Muscle layer of colon (tissue), 2 donors: ENCODE measurements at regions not wholly inside any gene's neighbourhood (a gene's known extent, or its start where the extent isn't known, plus 50 kb on each side); places are given as distances from the start of the nearest gene placed in this dataset.
"Not testable (repeated sequence)": the region's sequence is repeated elsewhere in the genome, so short reads cannot be mapped to it uniquely, and the experiment has no call there.

Experiments used
- H3K27ac ChIP-seq: one replicate; pipeline ENCODE4 v1.7.0; 2013; ENCODE audit warnings: low read depth, mild to moderate bottlenecking, low read length, moderate library complexity
- H3K27me3 ChIP-seq, 2 donors: one replicate each; pipeline ENCODE4 v1.7.0; 2013; ENCODE audit warnings: low read length in 2 of 2, mild to moderate bottlenecking in 2 of 2; ENCODE audit not compliant: insufficient read depth in 2 of 2, control insufficient read depth in 1 of 2
- H3K36me3 ChIP-seq: one replicate; pipeline ENCODE4 v1.7.0; 2013; ENCODE audit warnings: mild to moderate bottlenecking, low read length; ENCODE audit not compliant: insufficient read depth
- H3K4me1 ChIP-seq: one replicate; pipeline ENCODE4 v1.7.0; 2013; ENCODE audit warnings: mild to moderate bottlenecking, low read length; ENCODE audit not compliant: insufficient read depth
- H3K4me3 ChIP-seq, 2 donors: one replicate each; pipeline ENCODE4 v1.7.0; 2013; ENCODE audit warnings: low read length in 2 of 2, low read depth in 1 of 2, mild to moderate bottlenecking in 1 of 2, moderate library complexity in 1 of 2
- H3K9ac ChIP-seq: one replicate; pipeline ENCODE4 v1.7.0; 2013; ENCODE audit warnings: low read length
- H3K9me3 ChIP-seq: one replicate; pipeline ENCODE4 v1.7.0; 2013; ENCODE audit warnings: mild to moderate bottlenecking, low read length
- donor health status: abdominal sarcoma.
- donor health status: Adenocarcinoma of cecum.

DNA sequence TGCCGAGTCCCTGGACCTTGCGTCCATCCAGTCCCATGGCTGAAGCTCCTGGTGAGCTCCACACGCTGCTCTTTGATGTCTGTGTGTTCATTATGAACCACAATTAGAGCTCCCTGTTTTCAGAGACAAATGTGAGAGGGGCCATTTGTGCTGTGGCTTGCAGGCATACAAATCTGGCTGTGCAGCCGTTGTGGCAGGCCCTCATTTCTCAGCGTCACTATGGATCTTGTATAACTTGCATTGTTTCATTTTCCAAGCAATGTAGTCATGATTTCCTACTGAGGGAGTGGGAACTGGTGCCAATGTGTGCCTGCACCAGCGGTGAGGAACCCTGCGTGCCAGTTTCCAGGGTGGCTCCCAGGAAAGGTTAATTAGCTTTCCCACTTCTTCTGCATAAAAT, 542.6 kb downstream of the TMEM114 start:
- no peak overlapping the region for H3K4me3 ChIP-seq
- H3K27ac ChIP-seq, result no peak overlapping the region
- no peaks in the 10 kb centered on the region for H3K4me1 ChIP-seq
- no peaks in the 10 kb centered on the region for H3K36me3 ChIP-seq
- H3K27me3 ChIP-seq, result no peaks in the 10 kb centered on the region
- no peaks in the 10 kb centered on the region for H3K9me3 ChIP-seq
- no peak overlapping the region for H3K9ac ChIP-seq

DNA sequence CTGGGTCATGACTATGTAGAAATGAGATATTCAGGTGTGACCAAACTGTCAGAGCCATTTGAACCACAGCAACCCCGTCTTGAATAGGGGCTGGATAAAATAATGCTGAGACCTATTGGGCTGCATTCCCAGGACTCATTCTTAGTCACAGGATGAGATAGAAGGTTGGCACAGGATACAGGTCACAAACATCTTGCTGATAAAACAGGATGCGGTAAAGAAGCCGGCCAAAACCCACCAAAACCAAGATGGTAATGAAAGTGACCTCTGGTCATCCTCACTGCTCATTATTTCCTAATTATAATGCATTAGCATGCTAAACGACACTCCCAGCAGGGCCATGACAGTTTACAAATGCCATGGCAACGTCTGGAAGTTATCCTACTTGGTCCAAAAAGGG, 545.5 kb downstream of the TMEM114 start:
- Histone ChIP-seq H3K9ac (no peak overlapping the region), H3K36me3 (no peaks in the 10 kb centered on the region), H3K27me3 (no peaks in the 10 kb centered on the region), H3K4me3 (no peak overlapping the region), H3K27ac (no peak overlapping the region), H3K9me3 (no peaks in the 10 kb centered on the region), H3K4me1 (no peaks in the 10 kb centered on the region)

DNA sequence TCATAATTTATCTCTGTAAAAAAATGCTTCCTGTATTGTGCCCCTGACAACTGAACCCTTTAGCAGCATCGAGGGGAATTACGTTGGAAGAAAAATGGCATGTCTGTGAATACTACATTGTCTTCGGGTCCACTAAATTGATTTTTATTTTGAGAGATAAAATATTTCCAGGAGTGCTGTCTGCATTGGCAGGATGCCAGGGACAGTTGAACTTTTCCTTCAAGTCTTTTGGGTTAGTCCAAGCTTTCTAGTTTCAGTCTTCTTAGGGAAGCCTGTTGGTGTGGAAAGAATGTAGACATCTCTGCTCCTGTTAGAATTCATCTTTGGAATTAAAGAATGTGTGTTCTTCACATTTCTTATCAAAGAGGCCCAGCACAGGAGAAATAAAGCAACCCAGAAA, 557.9 kb downstream of the TMEM114 start:
- Histone ChIP-seq H3K27me3 (no peaks in the 10 kb centered on the region), H3K36me3 (no peaks in the 10 kb centered on the region), H3K9me3 (no peaks in the 10 kb centered on the region), H3K9ac (no peak overlapping the region), H3K4me1 (no peaks in the 10 kb centered on the region), H3K27ac (no peak overlapping the region), H3K4me3 (no peak overlapping the region)

DNA sequence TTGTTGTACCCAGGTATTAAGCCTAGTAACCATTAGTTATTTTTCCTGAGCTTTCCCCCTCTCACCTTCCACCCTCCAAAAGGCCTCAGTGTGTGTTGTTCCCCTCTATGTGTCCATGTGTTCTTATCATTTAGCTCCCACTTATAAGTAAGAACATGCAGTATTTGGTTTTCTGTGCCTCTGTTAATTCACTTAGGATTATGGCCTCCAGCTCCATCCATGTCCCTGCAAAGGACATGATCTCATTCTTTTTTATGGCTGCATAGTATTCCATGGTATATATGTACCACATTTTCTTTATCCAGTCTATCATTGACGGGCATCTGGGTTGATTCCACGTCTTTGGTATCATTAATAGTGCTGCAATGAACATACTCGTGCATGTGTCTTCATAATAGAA, 560.3 kb downstream of the TMEM114 start:
- H3K36me3 ChIP-seq, result not testable (repeated sequence)

DNA sequence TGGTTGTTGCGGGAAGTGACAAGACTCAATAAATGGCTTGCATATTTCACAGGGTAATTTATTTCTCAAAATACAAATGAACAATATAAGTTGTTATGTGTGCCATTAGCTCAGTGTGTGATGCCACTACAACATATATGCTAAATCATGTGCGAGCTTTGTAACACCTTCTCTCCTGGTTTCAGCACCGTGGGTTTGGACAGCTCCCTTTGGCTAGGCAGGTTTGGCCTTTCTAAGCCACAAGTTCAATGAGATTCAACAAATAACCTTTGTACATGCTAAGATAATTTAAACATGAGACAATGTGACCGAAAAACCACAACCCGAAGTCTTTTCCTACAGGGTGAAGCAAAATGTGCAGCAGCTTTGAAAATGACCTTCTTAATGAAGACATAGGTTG, 563.9 kb downstream of the TMEM114 start:
- Histone ChIP-seq H3K27ac (no peak overlapping the region), H3K27me3 (no peaks in the 10 kb centered on the region), H3K9me3 (no peaks in the 10 kb centered on the region), H3K4me3 (no peak overlapping the region), H3K36me3 (no peaks in the 10 kb centered on the region), H3K9ac (no peak overlapping the region), H3K4me1 (no peaks in the 10 kb centered on the region)

More for the DNA sequence above, 560.3 kb downstream of the TMEM114 start:
- not testable (repeated sequence) for H3K9ac ChIP-seq, H3K27ac ChIP-seq, H3K4me1 ChIP-seq, H3K4me3 ChIP-seq, H3K9me3 ChIP-seq, H3K27me3 ChIP-seq

DNA sequence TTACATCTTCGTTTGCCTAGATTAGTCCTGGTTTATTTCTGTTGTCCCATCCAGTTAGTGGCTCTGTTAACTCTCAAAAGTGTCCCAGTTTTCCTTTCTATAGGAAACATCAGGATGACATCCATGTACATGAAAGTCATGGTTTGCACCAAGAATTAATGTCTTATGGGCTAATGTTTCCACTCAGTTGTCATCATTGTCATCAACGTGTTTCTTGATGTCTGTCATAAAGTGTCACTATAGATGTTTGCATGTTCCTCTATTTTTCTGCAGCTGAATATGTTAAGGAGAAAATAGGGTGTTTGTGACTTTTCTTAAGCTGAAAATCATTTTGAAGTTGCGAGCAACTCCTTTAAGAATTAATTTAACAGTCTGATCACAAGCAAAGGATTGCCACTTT, 567.0 kb downstream of the TMEM114 start:
- H3K27ac ChIP-seq, result no peak overlapping the region
- H3K9ac ChIP-seq, result no peak overlapping the region
- no peak overlapping the region for H3K4me3 ChIP-seq

DNA sequence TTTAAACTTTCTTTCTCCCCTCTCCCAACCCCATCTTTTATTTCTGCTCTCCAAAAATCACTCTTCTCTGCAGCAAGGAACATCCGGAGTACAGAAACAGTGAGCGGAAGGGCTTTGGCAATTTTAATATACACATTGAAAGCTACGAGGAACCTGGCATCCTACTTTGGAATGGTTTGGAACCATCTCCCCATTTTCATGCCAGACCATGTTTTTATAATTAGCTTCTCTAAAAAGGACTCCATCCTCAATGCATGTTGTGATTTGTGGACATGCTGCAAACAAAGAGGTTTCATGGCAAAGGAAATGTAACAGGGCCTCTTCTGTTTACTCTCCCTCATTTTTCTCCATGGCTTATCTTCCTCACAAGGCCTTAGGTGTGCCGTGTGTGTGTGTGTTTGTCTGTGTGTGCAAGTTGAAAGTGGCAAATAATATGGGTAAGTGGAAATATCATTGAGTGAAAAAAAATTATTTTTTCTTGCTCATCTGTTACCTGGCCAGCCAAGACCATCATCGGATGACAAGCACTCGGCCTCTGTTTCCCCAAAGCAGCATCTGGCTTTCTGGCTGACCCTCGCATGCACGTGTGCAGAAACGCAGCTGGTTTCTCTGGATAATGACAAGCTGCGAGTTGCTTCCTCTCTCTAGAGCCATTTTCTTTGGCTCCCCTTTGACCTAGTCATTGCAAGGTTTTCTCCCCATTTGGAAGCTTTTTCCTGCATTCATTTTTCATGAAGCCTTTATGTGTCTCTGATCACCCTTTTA, 585.0 kb downstream of the TMEM114 start:
- Histone ChIP-seq H3K9ac (no peak overlapping the region), H3K36me3 (no peaks in the 10 kb centered on the region), H3K27ac (no peak overlapping the region), H3K9me3 (no peaks in the 10 kb centered on the region), H3K4me3 (no peak overlapping the region), H3K27me3 (no peaks in the 10 kb centered on the region), H3K4me1 (no peaks in the 10 kb centered on the region)

More for the DNA sequence above, 567.0 kb downstream of the TMEM114 start:
- Histone ChIP-seq H3K36me3 (no peaks in the 10 kb centered on the region), H3K27me3 (no peaks in the 10 kb centered on the region), H3K4me1 (no peaks in the 10 kb centered on the region), H3K9me3 (no peaks in the 10 kb centered on the region)

DNA sequence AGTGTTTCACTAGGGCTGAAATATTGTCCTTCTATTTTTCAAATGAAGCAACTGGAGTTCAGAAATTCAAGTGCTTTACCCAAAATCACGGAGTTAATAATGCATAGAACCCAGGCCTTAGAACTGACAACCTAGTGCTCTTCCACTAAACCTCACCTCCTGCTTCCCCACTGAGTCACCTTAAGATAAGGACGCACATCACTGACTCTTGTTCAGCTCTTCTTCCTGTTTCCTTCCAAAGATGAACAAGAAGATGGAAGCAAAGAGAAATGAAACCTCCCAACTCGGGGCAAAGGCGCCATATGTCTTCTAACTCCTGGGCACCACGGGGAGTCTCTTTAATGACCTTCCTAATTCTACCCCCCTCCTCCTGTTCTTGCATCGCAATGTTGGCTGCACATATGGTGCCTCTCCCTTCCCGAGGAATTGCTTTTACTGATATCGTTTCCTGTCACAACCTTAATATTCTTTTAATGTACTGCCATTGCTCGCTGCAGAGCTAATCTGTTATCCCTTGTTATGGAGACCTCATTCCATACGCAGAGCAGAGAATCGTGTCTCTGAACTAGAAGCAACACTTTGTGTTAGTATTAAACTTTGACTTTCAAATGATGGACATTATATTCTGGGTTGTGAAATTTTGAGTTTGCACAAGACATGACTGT, 591.4 kb downstream of the TMEM114 start:
- H3K36me3 ChIP-seq, result no peaks in the 10 kb centered on the region
- H3K9me3 ChIP-seq, result no peaks in the 10 kb centered on the region
- no peak overlapping the region for H3K9ac ChIP-seq
- no peak overlapping the region for H3K4me3 ChIP-seq
- no peaks in the 10 kb centered on the region for H3K27me3 ChIP-seq
- H3K27ac ChIP-seq, result no peak overlapping the region
- no peaks in the 10 kb centered on the region for H3K4me1 ChIP-seq

DNA sequence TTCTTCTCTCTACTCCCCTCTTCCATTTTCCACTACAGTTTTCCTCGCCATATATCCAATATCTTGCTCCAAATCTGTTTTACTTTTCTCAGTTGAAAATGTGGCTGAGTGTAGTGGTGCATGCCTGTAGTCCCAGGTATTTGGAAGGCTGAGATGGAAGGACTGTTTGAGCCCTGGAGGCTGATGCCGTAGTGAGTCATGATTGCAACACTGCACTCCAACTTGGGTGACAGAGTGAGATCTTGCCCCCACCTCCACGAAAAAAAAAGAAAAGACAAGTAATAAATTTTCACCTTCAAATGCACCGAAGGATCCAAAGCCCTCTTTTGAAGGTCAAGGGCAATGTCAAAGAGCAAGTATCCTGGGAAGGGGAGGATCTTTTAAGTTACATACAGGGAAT, 592.3 kb downstream of the TMEM114 start:
- Histone ChIP-seq H3K27me3 (no peaks in the 10 kb centered on the region), H3K27ac (no peak overlapping the region), H3K36me3 (no peaks in the 10 kb centered on the region), H3K4me1 (no peaks in the 10 kb centered on the region), H3K9ac (no peak overlapping the region), H3K4me3 (no peak overlapping the region), H3K9me3 (no peaks in the 10 kb centered on the region)

DNA sequence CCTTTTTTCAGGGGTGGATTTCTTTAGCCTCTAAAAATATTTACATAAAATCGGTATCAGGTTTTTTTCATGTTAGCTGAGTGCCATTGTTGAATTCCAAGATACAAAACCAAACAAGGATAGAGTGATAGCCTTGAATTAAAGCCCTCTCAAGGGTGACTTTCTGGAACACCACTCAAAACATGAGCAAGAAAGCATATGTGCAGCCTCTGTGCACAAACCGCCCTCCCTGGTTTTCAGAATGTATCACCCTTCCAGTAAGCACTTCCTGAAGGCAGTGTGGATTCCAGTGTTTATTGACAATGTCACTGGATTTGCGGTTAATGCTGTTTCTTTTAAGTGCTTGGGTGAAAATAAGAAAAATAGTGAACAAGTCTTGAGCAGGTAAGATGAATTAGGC, 597.7 kb downstream of the TMEM114 start:
- no peak overlapping the region for H3K27ac ChIP-seq
- no peaks in the 10 kb centered on the region for H3K36me3 ChIP-seq
- no peaks in the 10 kb centered on the region for H3K9me3 ChIP-seq
- no peaks in the 10 kb centered on the region for H3K4me1 ChIP-seq
- H3K27me3 ChIP-seq, result no peaks in the 10 kb centered on the region
- H3K9ac ChIP-seq, result no peak overlapping the region
- no peak overlapping the region for H3K4me3 ChIP-seq

DNA sequence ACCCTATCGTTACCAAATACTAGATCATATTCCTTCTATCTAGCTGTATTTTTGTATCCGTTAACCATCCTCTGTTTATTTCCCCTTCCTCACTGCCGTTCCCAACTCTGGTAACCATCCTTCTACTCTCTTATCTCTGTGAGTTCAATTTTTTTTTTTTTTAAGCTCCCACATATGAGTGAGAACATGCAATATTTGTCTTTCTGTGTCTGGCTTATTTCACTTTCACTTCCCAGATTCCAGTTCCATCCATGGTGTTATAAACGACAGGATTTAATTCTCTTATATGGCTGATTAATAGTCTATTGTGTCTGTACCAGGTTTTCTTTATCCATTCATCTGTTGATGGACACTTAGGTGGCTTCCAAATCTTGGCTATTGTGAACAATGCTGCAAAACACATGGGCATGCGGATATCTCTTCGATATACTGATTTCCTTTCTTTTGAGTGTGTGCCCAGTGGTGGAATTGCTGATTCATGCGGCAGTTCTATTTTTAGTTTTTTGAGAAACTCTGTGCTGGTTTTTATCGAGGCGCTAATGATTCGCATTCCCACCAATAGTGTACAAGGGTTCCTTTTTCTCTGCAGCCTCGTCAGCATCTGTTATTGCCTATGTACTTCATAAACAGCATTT, 599.6 kb downstream of the TMEM114 start:
- H3K27ac ChIP-seq, result no peak overlapping the region
- H3K4me3 ChIP-seq, result peak overlapping the region in 1 of 2 donors; percentile 5
- no peaks in the 10 kb centered on the region for H3K4me1 ChIP-seq
- no peak overlapping the region for H3K9ac ChIP-seq
- H3K36me3 ChIP-seq, result no peaks in the 10 kb centered on the region
- H3K27me3 ChIP-seq, result no peaks in the 10 kb centered on the region
- H3K9me3 ChIP-seq, result no peaks in the 10 kb centered on the region
